Nephron (organoid): ENCODE measurements at regions not wholly inside any gene's neighbourhood (a gene's known extent, or its start where the extent isn't known, plus 50 kb on each side); places are given as distances from the start of the nearest gene placed in this dataset.
A peak's percentile ranks its signal among the peaks of the same experiment; 100 is the strongest.

Experiments
- H3K27ac Mint-ChIP-seq, 3 experiments: 2 replicates each; pipeline ENCODE4 v1.8.0; 2020; ENCODE audit warnings: mixed read lengths in 3 of 3, mild to moderate bottlenecking in 2 of 3, moderate library complexity in 1 of 3
- H3K27me3 Mint-ChIP-seq: 2 replicates; pipeline ENCODE4 v1.8.0; 2021; ENCODE audit warnings: low read depth, mild to moderate bottlenecking, moderate library complexity, mixed read lengths
- H3K36me3 Mint-ChIP-seq: 2 replicates; pipeline ENCODE4 v1.8.0; 2020; ENCODE audit warnings: low read depth, mixed read lengths
- H3K4me1 Mint-ChIP-seq: 2 replicates; pipeline ENCODE4 v1.8.0; 2020; ENCODE audit warnings: mixed read lengths
- H3K4me3 Mint-ChIP-seq, 3 experiments: 2 replicates each; pipeline ENCODE4 v1.8.0; 2020; ENCODE audit warnings: mild to moderate bottlenecking in 3 of 3, mixed read lengths in 3 of 3, moderate library complexity in 2 of 3
- H3K9me3 Mint-ChIP-seq: 2 replicates; pipeline ENCODE4 v1.8.0; 2020; ENCODE audit warnings: mixed read lengths
- TF ChIP-seq, protein P1 (sequence below), 3 experiments: fragments of 200-600 bp; sonication (generic); IDR thresholded peaks; one replicate each; pipeline ENCODE4 v1.5.0; 2021; ENCODE audit warnings: antibody characterized with exemption in 3 of 3; ENCODE audit not compliant: unreplicated experiment in 3 of 3

DNA sequence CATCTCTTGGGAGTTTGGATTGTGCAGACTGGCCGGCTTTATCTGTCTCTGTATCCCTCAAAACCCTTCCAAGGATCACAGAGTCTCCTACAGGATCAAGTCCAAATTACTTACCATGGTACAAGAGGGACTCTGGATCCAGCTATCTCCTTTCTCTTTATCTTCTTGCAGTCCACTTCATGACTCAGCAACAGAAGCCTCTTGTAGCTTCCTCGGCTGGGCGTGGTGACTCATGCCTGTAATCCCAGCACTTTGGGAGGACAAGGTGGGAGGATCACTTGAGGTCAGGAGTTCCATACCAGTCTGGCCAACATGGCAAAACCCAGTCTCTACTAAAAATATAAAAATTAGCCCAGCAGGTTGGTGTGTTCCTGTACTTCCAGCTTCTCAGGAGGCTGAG, 189.7 kb downstream of the BCAT1 start:
- peaks cover 13% of the 10 kb centered on the region for H3K4me1 Mint-ChIP-seq
- H3K9me3 Mint-ChIP-seq, result peaks cover 2% of the 10 kb centered on the region
- no peak overlapping the region for H3K27ac Mint-ChIP-seq
- no peaks in the 10 kb centered on the region for H3K27me3 Mint-ChIP-seq
- no peaks in the 10 kb centered on the region for H3K36me3 Mint-ChIP-seq
- H3K4me3 Mint-ChIP-seq, result no peak overlapping the region
- TF ChIP-seq, protein P1, sequence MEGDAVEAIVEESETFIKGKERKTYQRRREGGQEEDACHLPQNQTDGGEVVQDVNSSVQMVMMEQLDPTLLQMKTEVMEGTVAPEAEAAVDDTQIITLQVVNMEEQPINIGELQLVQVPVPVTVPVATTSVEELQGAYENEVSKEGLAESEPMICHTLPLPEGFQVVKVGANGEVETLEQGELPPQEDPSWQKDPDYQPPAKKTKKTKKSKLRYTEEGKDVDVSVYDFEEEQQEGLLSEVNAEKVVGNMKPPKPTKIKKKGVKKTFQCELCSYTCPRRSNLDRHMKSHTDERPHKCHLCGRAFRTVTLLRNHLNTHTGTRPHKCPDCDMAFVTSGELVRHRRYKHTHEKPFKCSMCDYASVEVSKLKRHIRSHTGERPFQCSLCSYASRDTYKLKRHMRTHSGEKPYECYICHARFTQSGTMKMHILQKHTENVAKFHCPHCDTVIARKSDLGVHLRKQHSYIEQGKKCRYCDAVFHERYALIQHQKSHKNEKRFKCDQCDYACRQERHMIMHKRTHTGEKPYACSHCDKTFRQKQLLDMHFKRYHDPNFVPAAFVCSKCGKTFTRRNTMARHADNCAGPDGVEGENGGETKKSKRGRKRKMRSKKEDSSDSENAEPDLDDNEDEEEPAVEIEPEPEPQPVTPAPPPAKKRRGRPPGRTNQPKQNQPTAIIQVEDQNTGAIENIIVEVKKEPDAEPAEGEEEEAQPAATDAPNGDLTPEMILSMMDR (IDR thresholded peaks at IDR 0.05; ENCODE audit: unreplicated experiment in 3 of 3), result no peak

DNA sequence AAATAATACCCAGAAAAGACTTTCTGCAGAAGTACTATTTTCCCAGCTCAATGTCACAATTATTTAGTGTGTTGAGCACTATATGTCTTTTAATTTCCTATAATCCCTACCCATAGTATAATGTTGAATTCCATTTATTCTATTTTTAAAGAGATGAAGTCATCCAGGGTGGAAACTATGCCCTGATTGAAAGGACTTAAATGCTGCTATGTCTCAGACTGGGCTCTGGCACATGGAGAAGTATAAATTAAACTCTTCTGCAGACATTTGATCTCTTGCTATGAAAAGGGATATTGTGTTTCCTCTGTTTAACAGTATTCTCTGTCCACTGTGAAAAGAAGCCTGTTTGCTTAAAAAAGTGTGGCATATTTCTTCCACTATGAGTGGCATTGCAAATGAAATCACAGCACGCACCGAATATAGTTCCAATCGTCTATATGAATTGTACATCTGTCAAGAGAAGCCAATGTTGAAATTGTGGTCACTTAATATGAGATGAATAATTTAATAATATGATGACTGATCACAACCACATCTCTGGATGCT, 192.3 kb downstream of the BCAT1 start:
- no peaks in the 10 kb centered on the region for H3K27me3 Mint-ChIP-seq
- no peaks in the 10 kb centered on the region for H3K36me3 Mint-ChIP-seq
- TF ChIP-seq, protein P1 (IDR thresholded peaks at IDR 0.05; ENCODE audit: unreplicated experiment in 3 of 3), result no peak
- H3K4me1 Mint-ChIP-seq, result peaks cover 20% of the 10 kb centered on the region
- H3K4me3 Mint-ChIP-seq, result no peak overlapping the region
- H3K27ac Mint-ChIP-seq, result no peak overlapping the region
- no peaks in the 10 kb centered on the region for H3K9me3 Mint-ChIP-seq

DNA sequence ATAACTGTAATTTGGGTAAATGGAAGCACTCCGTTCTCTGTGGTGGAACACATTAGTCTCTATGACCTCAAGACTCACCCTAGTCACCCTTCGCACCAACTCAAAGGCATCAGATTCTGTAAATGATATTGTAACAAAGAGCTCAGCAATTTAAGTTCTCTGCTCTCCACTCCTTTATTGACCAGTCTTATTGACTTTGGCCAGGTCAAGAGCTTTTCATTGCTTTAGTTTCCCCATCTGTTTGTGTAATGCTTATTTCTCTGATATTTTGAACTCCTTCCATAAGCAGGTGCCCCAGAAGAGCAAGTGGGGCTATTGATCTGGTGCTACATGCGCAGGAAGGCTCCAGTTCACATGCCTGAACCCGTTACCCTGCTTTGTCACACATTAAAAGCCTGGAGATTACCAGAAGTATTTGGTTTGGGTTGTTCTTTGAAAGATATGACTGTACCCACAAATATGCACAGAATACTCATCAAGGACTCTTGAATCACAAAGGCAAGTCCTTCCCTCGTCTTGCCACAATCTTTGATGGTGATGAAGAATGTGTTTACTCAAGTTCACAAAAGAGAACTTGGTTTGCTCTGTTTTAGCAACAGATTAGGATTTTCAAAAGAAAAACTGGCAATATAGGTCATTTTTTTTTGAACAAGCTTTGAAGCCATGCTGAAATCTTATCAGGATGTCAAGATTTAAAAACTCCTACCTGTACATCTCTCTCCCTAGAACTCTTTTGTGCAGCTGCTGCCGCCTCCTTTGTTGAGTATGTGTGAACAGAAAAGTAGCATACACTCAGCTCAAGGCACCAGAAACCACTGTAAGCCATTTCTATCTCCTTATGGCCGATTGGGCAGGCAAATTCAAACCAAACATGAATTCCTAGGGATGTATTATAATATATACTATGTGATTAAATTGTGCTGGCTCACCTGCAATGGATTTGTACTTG, 193.9 kb downstream of the BCAT1 start:
- Mint-ChIP-seq H3K36me3 (no peaks in the 10 kb centered on the region), H3K4me3 (no peak overlapping the region), H3K27me3 (no peaks in the 10 kb centered on the region), H3K27ac (no peak overlapping the region), H3K4me1 (peaks cover 25% of the 10 kb centered on the region), H3K9me3 (no peaks in the 10 kb centered on the region)
- TF ChIP-seq, protein P1 (IDR thresholded peaks at IDR 0.05; ENCODE audit: unreplicated experiment in 3 of 3), result no peak

DNA sequence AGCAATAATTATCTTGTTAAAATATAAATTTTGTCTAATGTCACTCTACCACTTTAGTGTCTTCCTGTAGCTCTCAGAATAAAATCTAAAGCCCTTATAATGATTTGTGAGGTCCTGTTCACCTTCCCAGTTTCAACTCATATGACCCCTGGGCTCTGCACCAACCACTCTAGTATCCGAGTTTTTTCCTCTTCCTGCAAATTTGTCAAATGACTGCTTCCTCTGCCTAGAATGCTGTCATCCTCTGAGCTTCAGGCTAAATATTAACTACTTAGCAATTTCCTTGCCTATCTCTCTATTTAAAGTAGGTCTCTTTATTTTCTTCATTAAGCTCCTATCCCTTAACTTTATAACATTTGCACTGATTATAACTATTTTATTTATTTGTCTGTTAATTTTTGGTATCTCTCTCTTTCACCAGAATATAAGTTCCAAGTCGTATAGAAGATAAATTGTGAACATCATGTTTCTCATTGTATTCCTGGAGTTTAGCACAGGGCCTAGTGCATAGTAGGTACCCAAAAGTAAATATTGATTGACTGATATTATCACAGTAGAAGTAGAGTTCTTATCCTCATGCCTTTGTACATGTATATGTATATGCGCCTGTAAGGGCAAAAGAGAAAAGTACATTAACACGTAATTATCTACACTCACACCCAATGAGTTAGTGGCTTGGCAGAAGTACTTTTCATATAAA, 196.0 kb downstream of the BCAT1 start:
- Mint-ChIP-seq H3K9me3 (no peaks in the 10 kb centered on the region), H3K36me3 (no peaks in the 10 kb centered on the region), H3K4me3 (no peak overlapping the region), H3K27ac (peak overlapping the region in 1 of 3 experiments; percentile 22), H3K27me3 (no peaks in the 10 kb centered on the region), H3K4me1 (peaks cover 25% of the 10 kb centered on the region)
- TF ChIP-seq, protein P1 (IDR thresholded peaks at IDR 0.05; ENCODE audit: unreplicated experiment in 3 of 3), result no peak

DNA sequence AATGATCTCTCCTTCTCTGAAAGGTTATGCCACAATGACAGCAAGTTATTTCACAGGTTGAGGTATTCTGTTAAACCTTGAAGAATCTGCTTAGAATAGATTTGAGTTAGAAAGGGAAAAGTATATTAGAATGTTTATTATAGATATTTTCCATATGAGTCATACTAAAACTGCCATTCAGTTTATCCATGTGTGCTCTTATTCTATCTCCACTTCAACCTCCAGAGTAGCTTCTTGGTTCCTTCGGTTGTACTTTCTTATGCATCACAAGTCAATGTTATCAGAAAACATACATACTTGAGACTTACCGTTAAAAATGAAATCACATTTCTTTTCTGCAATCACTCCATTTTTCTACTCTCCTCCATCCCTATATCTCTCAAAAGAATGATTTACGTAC, 197.7 kb downstream of the BCAT1 start:
- no peak overlapping the region for H3K27ac Mint-ChIP-seq
- H3K9me3 Mint-ChIP-seq, result no peaks in the 10 kb centered on the region
- peaks cover 29% of the 10 kb centered on the region for H3K4me1 Mint-ChIP-seq

More for the DNA sequence above, 197.7 kb downstream of the BCAT1 start:
- H3K36me3 Mint-ChIP-seq, result no peaks in the 10 kb centered on the region
- no peaks in the 10 kb centered on the region for H3K27me3 Mint-ChIP-seq
- TF ChIP-seq, protein P1 (IDR thresholded peaks at IDR 0.05; ENCODE audit: unreplicated experiment in 3 of 3), result no peak
- H3K4me3 Mint-ChIP-seq, result no peak overlapping the region
